ENCODE measurements at regions not wholly inside any gene's neighbourhood (a gene's known extent, or its start where the extent isn't known, plus 50 kb on each side); places are given as distances from the start of the nearest gene placed in this dataset.
A peak's percentile ranks its signal among the peaks of the same experiment; 100 is the strongest.

DNA sequence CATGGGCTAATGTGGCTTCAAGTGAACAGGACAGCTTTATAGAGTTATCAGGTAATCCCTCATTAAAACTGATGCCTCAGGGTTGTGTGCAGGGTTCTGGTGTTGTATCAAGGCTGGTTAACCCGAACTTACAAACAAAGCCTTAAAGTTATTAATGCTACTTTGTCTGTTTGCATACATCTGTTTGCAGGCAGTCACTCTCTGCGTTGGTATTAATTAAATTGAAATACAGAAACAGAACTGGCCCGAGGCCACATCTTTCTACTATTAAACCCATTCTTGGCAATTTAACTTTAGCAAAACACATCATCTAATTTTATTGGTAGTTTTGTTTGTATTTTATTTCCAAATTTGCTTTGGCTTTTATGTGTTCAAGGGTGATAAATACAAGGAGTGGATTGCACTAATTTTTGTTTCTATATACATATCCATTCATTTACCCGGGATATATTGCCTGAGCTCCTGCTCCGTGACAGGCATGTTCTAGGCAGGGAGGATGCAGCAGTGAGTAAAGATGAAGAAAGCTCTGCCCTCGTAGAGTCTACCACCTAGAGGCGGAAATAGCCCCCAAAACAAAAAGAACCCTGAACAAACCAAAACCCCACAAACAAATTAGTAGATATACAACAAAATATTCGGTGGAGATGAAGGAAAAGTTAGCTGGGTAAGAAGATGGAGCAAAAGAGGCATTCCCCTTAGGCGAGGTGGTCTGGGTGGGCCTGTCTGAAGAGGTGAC is 164.2 kb downstream of the MACROH2A1 start:
- no peak for DNase-seq

DNA sequence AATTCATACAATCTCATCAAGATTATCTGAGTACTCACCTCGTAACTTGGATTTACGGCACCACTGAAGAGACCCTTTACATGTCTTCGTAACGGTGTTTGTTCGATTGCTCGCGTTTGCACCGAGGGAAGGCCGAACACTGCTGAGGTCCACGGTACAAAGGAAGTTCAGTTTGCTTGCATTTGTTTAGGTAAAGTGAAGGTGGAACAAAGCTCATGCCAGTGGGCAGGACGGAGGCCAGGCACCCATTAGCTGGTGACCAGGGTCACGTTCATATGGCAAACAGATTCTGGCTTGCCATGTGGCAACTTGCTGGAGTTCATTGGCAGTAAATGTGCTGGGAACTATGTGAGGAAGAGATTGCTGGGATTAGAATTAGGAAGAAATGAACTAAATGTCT is 164.8 kb downstream of the MACROH2A1 start:
- no peak for DNase-seq

DNA sequence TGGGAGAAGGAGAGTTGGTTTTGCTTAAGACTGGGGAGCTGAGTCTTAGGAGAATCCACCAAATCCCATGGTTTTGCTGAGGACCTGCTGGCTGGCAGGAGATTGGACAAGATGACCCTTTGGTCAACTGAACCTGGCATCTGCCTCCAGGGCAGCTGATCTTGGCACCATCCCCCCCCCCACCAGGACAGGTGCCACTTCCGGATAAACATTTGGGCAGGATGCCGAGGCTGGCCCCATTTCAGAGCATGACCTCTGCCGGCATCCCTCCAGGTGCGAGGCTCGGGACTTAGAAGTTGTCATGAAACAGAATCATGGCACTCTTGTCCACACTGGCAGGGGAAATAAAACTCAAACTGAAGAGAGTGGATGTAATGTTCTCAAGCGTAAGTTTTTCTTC is 165.6 kb downstream of the MACROH2A1 start:
- DNase-seq: no peak

DNA sequence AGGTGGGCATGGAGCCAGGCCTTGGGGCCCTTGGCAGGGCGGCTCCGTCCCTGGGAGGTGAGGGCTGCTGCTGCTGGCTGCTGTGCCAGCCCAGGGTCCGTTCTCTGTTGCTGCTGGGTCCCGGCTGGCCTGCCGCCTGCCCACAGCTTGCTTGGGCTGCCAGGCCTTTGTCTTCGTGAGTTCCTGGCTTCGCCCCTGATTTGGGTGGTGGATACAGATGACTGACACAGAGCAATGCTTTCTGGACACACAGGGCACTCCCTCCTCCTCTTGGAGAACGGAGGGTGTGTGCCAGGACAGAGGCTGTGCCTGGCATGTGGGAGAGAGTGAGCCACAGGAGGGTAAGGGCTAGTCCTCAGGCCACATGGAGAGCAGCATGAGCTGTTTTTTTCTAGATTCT is 166.1 kb downstream of the MACROH2A1 start:
- DNase-seq: no peak

DNA sequence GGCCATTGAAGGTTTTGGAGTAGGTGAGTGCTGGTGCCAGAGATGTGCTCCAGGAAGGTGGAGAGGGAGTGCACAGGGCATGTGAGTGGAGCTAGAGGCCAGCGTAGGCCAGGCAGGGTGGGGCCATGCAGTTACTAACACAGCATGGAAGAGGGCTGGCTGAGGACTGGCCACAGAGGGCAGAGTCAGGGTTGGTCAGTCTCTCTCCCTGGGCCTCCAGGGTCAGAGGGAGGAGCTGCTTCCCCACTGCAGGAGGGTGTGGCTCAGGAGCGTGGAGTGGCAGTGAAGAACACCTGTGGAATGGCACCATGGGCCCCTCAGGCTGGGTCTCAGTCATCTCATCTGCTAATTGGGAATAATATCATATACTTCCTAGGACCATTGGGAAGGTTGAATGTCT is 167.7 kb downstream of the MACROH2A1 start:
- no peak for DNase-seq

DNA sequence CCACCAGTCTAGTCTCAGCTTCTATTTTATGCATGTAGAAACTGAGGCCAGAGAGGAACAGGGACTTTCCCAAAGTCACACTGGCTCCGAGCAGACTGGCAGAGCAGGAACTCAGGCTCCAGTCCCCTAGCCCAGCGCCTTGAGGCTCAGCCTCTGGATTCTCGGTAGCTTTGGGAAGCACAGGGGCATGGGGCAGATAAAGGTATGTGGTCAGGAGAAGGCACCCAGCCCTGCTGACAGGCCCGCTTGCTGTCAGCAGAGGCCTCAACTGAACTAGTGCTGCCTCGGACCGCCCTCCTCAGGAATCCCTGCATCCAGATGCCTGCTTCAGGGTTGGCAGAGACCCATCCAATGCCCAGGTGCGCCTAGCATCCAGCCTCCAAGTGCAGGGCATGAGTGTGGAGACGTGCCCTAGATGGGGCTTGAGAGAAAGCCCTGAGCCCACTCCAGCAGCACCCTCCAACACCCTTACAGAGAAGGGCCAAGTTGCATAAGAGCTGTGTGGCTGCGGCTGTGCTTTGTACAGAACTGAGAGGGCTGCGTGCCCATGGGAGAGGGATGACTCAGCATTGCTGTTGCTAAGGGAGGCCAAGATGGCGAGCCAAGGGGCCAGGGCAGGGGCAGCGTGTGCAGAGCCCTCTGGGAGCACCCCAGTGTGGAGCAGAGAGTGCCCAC is 168.6 kb downstream of the MACROH2A1 start:
- peak; percentile 50 for DNase-seq

DNA sequence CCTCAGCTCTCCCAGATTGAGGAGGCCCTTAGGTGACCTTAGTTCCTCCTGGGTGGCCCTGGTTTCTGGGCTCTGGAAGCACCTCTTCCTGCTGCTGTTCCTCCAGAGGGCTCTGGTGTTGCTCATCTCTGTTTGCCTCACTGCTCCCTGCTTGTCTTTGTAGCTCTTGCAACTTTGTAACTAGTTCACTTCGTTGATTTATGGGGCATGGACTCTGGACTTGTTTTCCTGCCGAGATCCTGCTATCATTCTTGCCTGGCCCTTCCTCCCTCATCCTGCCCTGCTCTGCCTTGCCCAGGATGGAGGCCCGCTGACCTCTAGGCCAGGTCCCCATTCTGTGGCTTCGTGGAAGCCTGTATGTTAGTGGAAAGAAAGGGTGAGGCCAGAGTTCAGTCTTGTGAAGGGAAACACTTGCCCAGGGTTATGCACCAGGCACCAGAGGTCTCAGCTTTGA is 169.3 kb downstream of the MACROH2A1 start:
- no peak for DNase-seq

DNA sequence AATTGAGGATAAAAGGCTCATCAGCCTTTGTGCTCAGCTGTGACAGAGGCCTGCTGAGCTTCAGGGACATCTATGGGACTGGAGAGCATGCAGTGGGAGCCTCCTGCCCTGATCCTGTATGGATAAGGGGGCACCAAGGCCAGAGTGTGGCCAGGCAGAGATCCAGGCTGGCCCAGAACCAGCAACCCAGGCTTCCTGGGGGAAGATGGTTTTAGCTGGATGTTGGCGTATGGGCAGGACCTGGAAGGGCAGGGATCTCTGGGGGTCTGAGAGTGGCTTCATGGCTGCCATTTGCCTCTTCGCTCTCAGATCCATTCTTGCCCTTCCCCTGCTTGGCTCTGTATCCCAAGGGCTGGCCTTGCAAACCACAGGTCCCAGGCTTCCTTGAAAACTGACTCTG is 169.9 kb downstream of the MACROH2A1 start:
- no peak for DNase-seq

DNA sequence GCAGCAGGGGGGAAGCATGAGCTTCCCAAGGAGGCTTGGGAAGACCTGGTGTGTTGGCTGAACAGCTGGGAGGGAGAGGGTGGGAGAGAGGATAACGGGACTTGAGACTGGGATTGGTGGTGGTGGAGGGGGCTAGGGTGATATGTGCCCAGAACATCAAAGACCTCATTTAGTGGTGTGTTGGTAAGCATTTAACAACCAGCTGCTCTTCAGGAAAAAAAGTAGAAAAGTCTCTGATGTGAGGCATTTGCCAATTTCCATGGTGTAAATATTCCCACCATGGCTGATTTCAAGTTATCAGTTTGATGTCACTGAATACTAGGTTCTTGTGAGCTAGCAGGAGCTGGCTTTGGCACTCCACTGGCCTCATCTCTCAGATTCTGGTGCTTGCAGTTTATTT is 170.8 kb downstream of the MACROH2A1 start:
- DNase-seq: no peak

DNA sequence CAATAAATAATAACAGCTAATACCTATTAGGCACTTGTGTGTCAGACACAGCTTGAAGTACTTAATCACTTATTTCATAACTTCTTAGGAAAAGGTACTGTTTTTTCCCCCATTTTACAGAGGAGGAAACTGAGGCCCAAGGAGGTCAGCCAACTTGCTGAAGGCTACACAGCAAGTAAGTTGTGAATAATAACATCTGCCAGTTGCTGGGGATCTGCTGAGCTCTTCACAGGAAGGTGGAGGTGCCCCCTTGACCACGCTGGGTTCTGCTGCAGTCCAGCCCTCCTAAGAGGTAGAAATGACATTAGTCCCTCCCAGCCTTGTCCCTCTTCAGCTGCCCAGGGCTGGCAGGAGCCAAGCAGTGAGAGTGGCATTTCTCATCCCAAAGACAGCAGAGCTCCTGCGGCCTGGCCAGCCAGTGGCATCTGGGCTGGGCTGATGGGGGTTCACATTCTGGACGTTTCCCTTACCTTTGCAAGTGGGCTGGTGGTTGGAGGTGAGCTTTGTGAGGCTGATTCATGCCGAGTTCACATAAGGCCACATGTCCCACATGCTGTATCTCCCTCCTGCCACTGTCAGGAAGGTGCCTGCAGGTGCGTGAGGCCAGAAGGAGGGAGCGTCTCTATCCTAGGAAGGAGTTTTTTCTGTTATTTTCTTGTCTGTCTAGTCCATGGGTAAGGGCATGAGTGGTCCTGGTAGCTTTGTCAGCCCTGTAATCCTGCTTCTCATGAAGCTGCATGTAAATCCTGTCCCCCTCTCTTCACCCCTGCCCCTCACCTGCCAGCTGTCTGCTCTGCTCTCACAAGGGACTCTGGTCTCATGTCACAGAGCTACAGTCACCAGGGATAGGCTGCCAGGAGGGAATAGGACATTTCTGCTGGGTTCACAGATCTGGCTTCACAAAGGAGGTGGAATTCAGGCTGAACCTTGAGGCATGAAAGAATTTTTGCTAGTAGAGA is 171.7 kb downstream of the MACROH2A1 start:
- DNase-seq: no peak

DNA sequence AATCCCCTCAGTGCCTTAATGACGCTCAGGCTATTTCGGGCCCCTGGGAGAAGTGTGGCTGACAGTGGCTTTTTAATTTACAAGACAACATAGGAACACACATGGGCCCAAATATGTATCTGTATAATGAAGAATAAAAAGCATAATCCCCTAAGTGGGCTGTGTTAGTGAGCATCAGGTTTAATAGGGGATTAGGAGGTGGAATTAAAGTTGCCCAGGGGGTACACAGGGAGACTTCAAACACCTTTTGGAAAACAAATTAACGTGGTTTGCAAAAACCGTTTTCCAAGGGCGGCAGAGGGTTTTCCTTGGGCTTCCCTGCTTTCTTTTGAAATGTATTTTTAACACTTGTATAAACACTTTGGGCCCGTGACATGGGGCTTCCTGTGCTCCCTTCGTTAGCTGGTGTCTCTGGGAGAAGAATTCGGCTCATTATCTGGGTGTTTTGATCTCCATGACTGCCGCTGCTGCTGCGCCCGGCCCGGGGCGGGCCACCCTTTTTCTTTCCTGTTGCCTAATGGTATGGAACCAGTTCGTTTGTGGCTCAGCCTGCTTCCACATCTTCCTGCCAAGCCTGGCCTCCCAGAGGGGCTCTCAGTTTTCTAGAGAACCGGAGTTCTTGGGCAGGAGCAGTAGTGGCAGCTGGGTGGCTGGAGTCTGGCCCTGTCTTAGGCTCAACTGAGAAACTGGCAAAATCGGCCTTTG is 173.0 kb downstream of the MACROH2A1 start:
- DNase-seq: no peak

DNA sequence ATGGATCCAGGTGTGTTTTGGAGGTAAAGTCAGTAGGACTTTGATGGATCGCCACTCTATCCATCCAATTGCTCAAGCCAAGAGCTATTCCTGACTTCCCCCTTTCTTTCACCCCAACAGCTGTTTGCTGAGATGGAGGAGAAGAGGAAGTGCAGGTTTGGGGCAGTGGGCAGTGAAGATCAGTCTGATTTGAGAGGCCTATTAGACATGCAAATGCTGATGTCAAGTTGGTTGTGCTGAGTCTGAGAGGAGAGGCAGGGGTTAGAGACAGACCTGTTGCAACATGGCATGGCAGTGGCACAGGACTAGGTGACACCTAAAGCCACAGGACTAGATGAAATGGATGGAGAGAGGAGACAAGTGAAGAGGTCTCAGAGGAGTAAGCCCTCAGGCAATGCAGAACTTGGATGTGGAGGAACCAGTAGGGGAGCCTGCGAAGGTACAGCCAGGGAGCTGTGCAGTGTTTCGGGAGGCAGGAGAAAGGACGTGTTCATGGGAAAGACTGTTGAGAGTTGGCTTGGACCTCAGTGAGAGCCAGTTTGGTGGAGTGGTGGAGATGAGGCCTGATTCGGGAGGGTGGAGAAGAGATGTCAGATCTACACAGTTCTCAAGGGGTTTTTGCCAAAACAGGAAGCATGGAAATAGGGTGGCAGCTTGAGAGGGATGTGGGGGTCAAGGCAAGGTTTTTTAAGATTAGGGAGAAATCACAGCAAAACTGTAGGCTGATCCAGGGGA is 175.0 kb downstream of the MACROH2A1 start:
- no peak for DNase-seq

DNA sequence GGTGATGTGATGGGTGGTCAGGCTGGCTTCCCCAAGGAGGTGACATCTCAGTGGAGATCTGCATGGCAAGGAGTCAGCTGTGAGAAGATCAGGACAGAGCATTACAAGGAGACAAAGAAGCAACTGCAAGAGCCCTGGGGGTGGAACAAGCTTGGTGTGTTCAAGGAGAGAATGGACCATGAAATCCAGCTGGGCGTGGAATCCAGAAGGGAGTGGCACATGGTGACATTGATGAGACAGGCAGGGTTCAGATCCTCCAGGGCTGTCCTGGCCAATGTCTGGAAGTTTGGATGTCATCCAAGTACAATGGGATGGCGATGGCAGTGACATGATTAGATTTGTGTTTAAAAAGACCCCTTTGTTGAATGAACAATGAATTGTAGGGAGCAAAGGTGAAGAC is 175.6 kb downstream of the MACROH2A1 start:
- no peak for DNase-seq

DNA sequence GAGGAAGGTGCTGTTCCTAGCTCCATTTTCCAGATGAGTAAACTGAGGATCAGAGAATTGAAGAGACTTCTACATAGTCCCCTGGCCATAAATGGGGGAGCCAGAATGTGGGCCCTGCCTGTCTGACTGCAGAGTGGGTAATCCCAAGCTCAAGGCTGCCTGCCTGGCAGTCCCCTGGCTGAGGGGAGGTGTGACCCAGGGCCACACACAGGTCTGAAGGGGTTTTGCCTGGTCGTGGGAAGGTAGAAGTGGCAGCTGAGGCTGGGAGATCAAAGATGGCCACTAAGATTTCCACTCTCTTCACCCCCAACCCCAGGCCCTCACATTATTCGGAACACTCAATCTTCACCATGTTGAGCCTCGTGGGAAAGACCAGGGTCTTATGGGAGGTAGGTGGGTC is 176.3 kb downstream of the MACROH2A1 start:
- no peak for DNase-seq

DNA sequence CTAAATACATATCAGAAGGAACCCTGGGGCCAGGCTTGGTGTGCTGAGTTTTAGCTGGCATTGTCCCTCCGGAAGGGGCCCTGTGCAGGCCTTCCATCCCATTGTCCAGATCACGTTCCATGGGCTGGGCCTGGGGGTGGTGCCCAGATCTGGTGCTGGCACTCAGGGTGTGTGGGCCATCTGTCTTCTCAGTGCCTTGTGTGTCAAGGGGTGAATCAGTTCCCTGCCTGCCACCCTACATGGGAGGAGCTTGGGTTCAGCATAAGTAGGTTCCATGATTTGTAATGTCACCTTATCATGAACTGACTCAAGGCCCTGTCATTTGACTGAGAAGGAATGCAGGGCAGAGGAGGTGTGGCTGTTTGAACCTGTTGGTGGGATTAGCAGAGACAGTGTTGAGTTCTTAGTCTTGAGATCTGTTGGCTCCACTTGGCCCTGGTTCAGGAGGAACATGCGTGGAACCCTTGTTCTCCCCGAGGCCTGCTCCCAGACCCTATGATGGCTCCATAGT is 176.8 kb downstream of the MACROH2A1 start:
- no peak for DNase-seq

DNA sequence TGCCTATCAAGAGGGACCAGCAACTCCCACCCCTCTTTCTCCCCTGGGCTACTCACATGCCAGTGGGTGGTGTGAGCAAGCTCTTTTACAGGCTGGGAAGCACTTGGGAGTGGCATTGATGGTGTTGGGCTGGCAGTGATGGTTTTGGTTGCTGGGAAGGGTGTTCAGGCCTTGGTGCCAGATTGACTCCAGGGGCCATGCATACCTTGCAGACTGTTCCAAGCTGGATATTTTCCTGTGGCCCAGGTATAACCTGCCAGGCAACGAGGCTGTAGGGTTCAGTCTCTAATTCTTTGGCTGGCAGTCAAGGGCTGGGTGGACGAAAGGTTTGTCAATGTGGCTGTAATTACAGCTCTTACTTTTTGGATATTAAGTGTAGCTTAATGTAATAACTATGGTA is 177.3 kb downstream of the MACROH2A1 start:
- DNase-seq: no peak

DNA sequence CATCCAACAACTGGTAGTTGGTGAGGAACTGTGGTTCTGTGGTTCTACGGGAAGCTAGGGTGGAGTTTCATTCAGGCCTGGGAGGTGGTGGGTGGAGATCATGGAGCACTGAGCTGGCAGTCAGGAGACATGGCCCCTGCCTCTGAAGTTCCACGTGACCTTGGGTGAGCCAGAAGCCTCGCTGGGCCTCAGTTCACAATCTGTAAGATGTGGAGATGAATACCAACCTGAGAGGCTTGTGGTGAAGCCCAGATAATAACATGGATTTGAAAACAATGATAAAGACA is 177.9 kb downstream of the MACROH2A1 start:
- DNase-seq: no peak

DNA sequence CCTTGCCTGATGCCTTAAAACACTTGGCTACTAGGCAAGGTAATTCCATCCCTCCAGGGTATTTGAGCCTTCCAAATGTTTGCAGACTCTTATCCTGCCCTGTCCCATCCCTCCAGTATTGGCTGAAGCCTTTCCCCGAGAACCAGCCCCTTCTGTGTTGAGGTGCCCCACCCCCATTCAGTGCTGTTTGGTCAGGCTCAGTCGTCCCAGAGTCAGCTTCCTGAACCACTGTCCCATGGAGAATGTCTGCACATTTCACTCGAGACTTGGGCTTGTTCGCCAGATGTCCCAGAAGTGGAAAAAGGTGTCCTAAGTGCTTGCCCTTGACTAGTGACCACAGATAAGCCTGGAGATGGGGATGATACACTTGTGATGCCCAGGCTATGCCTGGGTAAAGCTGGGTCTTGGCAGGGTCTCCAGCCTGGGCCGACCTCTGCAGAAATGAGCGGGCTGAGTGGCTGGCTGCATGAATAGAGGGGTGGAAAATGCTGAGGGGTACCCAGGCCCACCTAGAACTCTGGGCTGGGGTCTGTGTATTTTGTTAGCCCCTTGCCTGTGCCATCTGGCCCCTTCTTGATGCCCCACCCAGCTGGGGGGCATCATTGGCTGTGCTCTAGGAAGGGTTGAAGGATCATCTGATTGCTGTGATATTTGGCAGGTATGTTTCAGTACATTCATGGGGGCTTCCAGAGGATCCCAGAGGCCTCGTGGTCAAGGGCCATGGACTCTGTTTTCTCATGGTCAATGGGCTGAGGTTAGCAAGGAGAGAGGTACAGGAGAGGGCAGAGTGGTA is 178.4 kb downstream of the MACROH2A1 start:
- DNase-seq: no peak

DNA sequence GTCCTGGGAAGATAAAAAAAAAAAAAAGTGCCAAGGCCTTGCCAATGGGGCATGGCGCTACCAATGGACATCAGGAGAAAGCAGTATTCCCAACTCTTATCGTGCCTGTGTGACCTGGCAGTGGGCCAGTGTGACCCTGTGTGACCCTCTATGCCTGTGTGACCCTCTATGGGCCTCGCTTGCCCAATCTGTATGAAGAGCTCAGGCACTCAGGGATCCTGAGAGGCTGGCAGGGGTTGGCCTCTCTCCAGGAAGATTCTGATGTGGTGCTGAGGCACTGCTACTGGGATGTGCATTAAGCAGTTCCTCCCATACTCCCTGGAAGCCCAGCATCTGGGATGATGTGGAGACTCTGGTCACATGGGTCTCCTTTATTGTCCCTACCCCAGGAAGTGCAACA is 179.2 kb downstream of the MACROH2A1 start:
- no peak for DNase-seq

DNA sequence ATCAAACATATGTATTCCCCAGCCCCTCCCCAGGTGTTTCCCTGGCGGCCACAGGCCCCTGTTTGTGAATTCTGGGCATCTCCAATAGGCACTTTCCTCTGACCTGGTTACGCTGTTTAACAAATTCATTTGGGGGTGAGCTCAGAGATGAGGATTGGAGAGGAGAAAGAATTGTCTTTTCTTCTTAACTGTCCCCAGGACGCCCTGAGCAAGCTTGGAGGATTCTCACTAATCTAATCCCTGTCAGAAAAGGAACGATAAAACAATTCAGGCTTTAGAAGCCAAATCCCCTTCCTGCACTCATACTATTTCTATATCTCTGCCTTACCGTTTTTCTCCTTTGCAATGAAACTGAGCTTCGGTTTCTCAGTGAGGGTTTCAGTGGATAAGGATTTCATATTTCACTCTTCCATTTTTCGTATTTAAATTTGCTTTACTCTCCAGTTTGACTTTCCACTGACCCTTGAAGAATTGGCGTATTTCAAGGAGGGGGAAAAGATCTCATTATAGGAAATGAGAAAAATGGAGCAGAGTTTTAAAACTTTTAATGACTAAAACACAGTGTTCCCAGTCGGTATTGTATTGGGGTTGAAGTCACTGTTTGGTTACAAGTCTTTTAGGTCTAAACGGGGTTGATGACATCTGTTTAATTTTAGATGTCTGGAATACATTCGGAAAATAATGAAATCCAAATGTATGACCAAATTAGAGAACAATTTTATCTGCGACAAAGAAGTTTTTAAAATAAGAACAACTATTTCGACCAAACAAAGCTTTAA is 180.1 kb downstream of the MACROH2A1 start:
- no peak for DNase-seq

DNA sequence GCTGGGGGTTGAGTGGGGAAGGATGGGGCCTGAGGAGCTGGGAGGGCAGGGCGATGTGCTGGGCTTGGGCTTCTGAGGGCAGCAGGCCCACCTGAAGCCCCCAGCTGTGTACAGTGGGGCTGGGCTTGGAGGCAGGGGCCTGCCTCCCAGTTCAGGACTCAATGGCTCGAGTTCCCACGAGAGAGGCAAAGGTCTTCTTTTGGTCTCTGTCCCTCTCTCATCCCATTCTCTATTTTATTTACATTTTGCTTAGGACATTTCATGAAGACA is 180.6 kb downstream of the MACROH2A1 start:
- DNase-seq: no peak
